Astrocyte (in vitro differentiated cells and primary cell): ENCODE measurements at regions not wholly inside any gene's neighbourhood (a gene's known extent, or its start where the extent isn't known, plus 50 kb on each side); places are given as distances from the start of the nearest gene placed in this dataset.

Experiments used
- DNase-seq: peaks from one replicate; pipeline ENCODE4 v3.0.0-alpha.2; 2010; ENCODE audit warnings: low read depth
- FAIRE-seq: peaks from 2 replicates; lab custom pipeline; 2011; peaks lifted over from hg19 to GRCh38; lab: Jason Lieb, UNC
- H2AFZ ChIP-seq: 2 replicates; pipeline ENCODE4 v1.6.0; 2012; ENCODE audit warnings: low read depth, low read length, inconsistent platforms
- H3K27ac ChIP-seq: 2 replicates; pipeline ENCODE4 v1.5.1; 2011; ENCODE audit warnings: low read depth, low read length, inconsistent platforms
- H3K27me3 ChIP-seq: 2 replicates; pipeline ENCODE4 v1.6.0; 2011; ENCODE audit warnings: low read length, inconsistent platforms; ENCODE audit not compliant: insufficient read depth
- H3K36me3 ChIP-seq: 2 replicates; pipeline ENCODE4 v1.5.1; 2011; ENCODE audit warnings: low read length, inconsistent platforms; ENCODE audit not compliant: insufficient read depth
- H3K4me1 ChIP-seq: 2 replicates; pipeline ENCODE4 v1.5.1; 2011; ENCODE audit warnings: low read length, inconsistent platforms; ENCODE audit not compliant: insufficient read depth
- H3K4me2 ChIP-seq: 2 replicates; pipeline ENCODE4 v1.6.0; 2012; ENCODE audit warnings: low read length, inconsistent platforms
- H3K4me3 ChIP-seq: 2 replicates; pipeline ENCODE4 v1.5.1; 2011; ENCODE audit warnings: low read depth, mild to moderate bottlenecking, low read length, inconsistent platforms; ENCODE audit not compliant: insufficient read depth
- H3K79me2 ChIP-seq: 2 replicates; pipeline ENCODE4 v1.6.0; 2012; ENCODE audit warnings: mild to moderate bottlenecking, low read length, inconsistent platforms; ENCODE audit not compliant: insufficient read depth
- H3K9ac ChIP-seq: 2 replicates; pipeline ENCODE4 v1.6.0; 2012; ENCODE audit warnings: mild to moderate bottlenecking, low read length, inconsistent platforms
- H3K9me3 ChIP-seq: 2 replicates; pipeline ENCODE4 v1.5.1; 2012; ENCODE audit warnings: low read depth, mild to moderate bottlenecking, low read length, inconsistent platforms; ENCODE audit not compliant: insufficient read depth
- H4K20me1 ChIP-seq: 2 replicates; pipeline ENCODE4 v1.6.0; 2012; ENCODE audit warnings: low read length, inconsistent platforms; ENCODE audit not compliant: insufficient read depth
- H3K27ac Mint-ChIP-seq: one replicate; pipeline ENCODE4 v1.8.0; 2021; ENCODE audit warnings: mild to moderate bottlenecking, mixed read lengths; ENCODE audit not compliant: unreplicated experiment
- H3K27me3 Mint-ChIP-seq: one replicate; pipeline ENCODE4 v1.8.0; 2021; ENCODE audit warnings: low read depth, mixed read lengths; ENCODE audit not compliant: unreplicated experiment
- H3K36me3 Mint-ChIP-seq: one replicate; pipeline ENCODE4 v1.8.0; 2021; ENCODE audit warnings: low read depth, mixed read lengths; ENCODE audit not compliant: unreplicated experiment
- H3K4me1 Mint-ChIP-seq: one replicate; pipeline ENCODE4 v1.8.0; 2021; ENCODE audit warnings: low read depth, mixed read lengths; ENCODE audit not compliant: unreplicated experiment
- H3K4me3 Mint-ChIP-seq: one replicate; pipeline ENCODE4 v1.8.0; 2021; ENCODE audit warnings: mild to moderate bottlenecking, moderate library complexity, mixed read lengths; ENCODE audit not compliant: unreplicated experiment
- H3K9me3 Mint-ChIP-seq: one replicate; pipeline ENCODE4 v1.8.0; 2021; ENCODE audit warnings: mild to moderate bottlenecking, mixed read lengths; ENCODE audit not compliant: unreplicated experiment
- CTCF ChIP-seq: IDR thresholded peaks from 2 replicates; pipeline ENCODE4 v1.5.1; 2011; ENCODE audit warnings: low read depth, mild to moderate bottlenecking, inconsistent platforms, low read length, moderate library complexity; ENCODE audit not compliant: insufficient read depth
- EZH2 ChIP-seq: IDR thresholded peaks from 2 replicates; pipeline ENCODE4 v1.6.1; 2012; ENCODE audit warnings: mild to moderate bottlenecking, low read length, inconsistent platforms; ENCODE audit not compliant: insufficient read depth

- DNase-seq, result no peak
- no peak overlapping the region for H3K4me2 ChIP-seq
- no peak overlapping the region for H3K27ac Mint-ChIP-seq
These were observed 63.0 kb upstream of the ERCC4 start for GRCh38 chr16:13856811-13857511.

GRCh38 chr16:13858873-13859580 is 60.9 kb upstream of the ERCC4 start:
- Histone ChIP-seq H3K9me3 (no peaks in the 10 kb centered on the region), H4K20me1 (no peaks in the 10 kb centered on the region), H3K9ac (no peak overlapping the region), H2AFZ (no peak overlapping the region), H3K79me2 (no peaks in the 10 kb centered on the region), H3K4me2 (no peak overlapping the region), H3K4me3 (no peak overlapping the region), H3K27ac (no peak overlapping the region), H3K4me1 (no peaks in the 10 kb centered on the region), H3K27me3 (no peaks in the 10 kb centered on the region), H3K36me3 (no peaks in the 10 kb centered on the region)
- Mint-ChIP-seq H3K36me3 (no peaks in the 10 kb centered on the region), H3K27me3 (peaks cover 12% of the 10 kb centered on the region), H3K4me1 (no peaks in the 10 kb centered on the region), H3K4me3 (no peak overlapping the region), H3K27ac (no peak overlapping the region), H3K9me3 (peaks cover 5% of the 10 kb centered on the region)
- no peak for TF ChIP-seq EZH2
- no peak for DNase-seq
- no peak for FAIRE-seq

More at GRCh38 chr16:13856811-13857511, 63.0 kb upstream of the ERCC4 start:
- Histone ChIP-seq H3K9me3 (no peaks in the 10 kb centered on the region), H3K79me2 (no peaks in the 10 kb centered on the region), H3K4me3 (no peak overlapping the region), H3K9ac (no peak overlapping the region), H3K4me1 (no peaks in the 10 kb centered on the region), H4K20me1 (no peaks in the 10 kb centered on the region), H3K27me3 (no peaks in the 10 kb centered on the region), H3K27ac (no peak overlapping the region), H2AFZ (no peak overlapping the region), H3K36me3 (no peaks in the 10 kb centered on the region)
- Mint-ChIP-seq H3K4me1 (no peaks in the 10 kb centered on the region), H3K4me3 (no peak overlapping the region), H3K9me3 (no peaks in the 10 kb centered on the region), H3K27me3 (peaks cover 15% of the 10 kb centered on the region), H3K36me3 (no peaks in the 10 kb centered on the region)
- FAIRE-seq, result no peak
- TF ChIP-seq CTCF, result no peak
- no peak for TF ChIP-seq EZH2

- no peaks in the 10 kb centered on the region for H3K4me1 ChIP-seq
- H2AFZ ChIP-seq, result no peak overlapping the region
- no peak for DNase-seq
- no peak overlapping the region for H3K27ac ChIP-seq
- H4K20me1 ChIP-seq, result no peaks in the 10 kb centered on the region
- H3K9me3 ChIP-seq, result no peaks in the 10 kb centered on the region
- Mint-ChIP-seq H3K27ac (no peak overlapping the region), H3K36me3 (no peaks in the 10 kb centered on the region), H3K4me1 (no peaks in the 10 kb centered on the region), H3K9me3 (peaks cover 5% of the 10 kb centered on the region), H3K27me3 (peaks cover 6% of the 10 kb centered on the region), H3K4me3 (no peak overlapping the region)
- no peak overlapping the region for H3K9ac ChIP-seq
- TF ChIP-seq EZH2, result no peak
- no peak for TF ChIP-seq CTCF
- no peak overlapping the region for H3K4me2 ChIP-seq
- no peak for FAIRE-seq
- H3K4me3 ChIP-seq, result no peak overlapping the region
- H3K36me3 ChIP-seq, result no peaks in the 10 kb centered on the region
- no peaks in the 10 kb centered on the region for H3K27me3 ChIP-seq
- H3K79me2 ChIP-seq, result no peaks in the 10 kb centered on the region
These were observed 56.7 kb upstream of the ERCC4 start for GRCh38 chr16:13863075-13863765.
